ENCODE measurements at regions not wholly inside any gene's neighbourhood (a gene's known extent, or its start where the extent isn't known, plus 50 kb on each side); places are given as distances from the start of the nearest gene placed in this dataset.

GRCh38 chr20:61118429-61119224 is 133.4 kb upstream of the CDH4 start:
- Histone ChIP-seq H3K9me3 (ENCODE audit: control insufficient read depth in 4 of 4, insufficient read depth in 3 of 4, low read length in 3 of 4) (peaks cover 0 to 2% (median 0%) of the 10 kb centered on the region in 4 donors), H3K27ac (ENCODE audit: low read depth in 1 of 2, low read length in 1 of 2) (no peak overlapping the region), H3K4me3 (no peak overlapping the region), H3K4me1 (ENCODE audit: control insufficient read depth in 5 of 5, insufficient read depth in 5 of 5, low read length in 5 of 5) (peaks cover 0 to 11% (median 0%) of the 10 kb centered on the region in 5 donors), H3K36me3 (ENCODE audit: control insufficient read depth in 4 of 4, insufficient read depth in 4 of 4, low read length in 4 of 4) (no peaks in the 10 kb centered on the region), H3K9ac (ENCODE audit: insufficient read depth in 1 of 2, low read length in 2 of 2) (no peak overlapping the region), H3K27me3 (ENCODE audit: control insufficient read depth in 3 of 3, insufficient read depth in 3 of 3, low read length in 2 of 3) (no peaks in the 10 kb centered on the region)
- TF ChIP-seq CTCF (IDR thresholded peaks at IDR 0.05; ENCODE audit: control extremely low read depth, extremely low read depth) = no peak
- 82 to 87% methylated on average over 14 of the region's 14 CpGs for WGBS, 2 donors
- no peak for DNase-seq
- no peak for ATAC-seq (ENCODE audit: insufficient read depth, low FRiP score)

GRCh38 chr20:61119273-61119672 is 132.8 kb upstream of the CDH4 start:
- no peaks in the 10 kb centered on the region for H3K36me3 ChIP-seq (ENCODE audit: control insufficient read depth in 4 of 4, insufficient read depth in 4 of 4, low read length in 4 of 4)
- peaks cover 0 to 2% (median 0%) of the 10 kb centered on the region in 4 donors for H3K9me3 ChIP-seq (ENCODE audit: control insufficient read depth in 4 of 4, insufficient read depth in 3 of 4, low read length in 3 of 4)
- H3K4me1 ChIP-seq (ENCODE audit: control insufficient read depth in 5 of 5, insufficient read depth in 5 of 5, low read length in 5 of 5) = peaks cover 0 to 16% (median 0%) of the 10 kb centered on the region in 5 donors
- DNase-seq = no peak
- no peak overlapping the region for H3K9ac ChIP-seq (ENCODE audit: insufficient read depth in 1 of 2, low read length in 2 of 2)
- no peaks in the 10 kb centered on the region for H3K27me3 ChIP-seq (ENCODE audit: control insufficient read depth in 3 of 3, insufficient read depth in 3 of 3, low read length in 2 of 3)
- H3K4me3 ChIP-seq = no peak overlapping the region
- no peak for TF ChIP-seq CTCF (IDR thresholded peaks at IDR 0.05; ENCODE audit: control extremely low read depth, extremely low read depth)
- no peak overlapping the region for H3K27ac ChIP-seq (ENCODE audit: low read depth in 1 of 2, low read length in 1 of 2)
- no peak for ATAC-seq (ENCODE audit: insufficient read depth, low FRiP score)
- WGBS, 2 donors = 76 to 83% methylated on average over 10 of the region's 10 CpGs

GRCh38 chr20:61119794-61120410 is 132.2 kb upstream of the CDH4 start:
- TF ChIP-seq CTCF (IDR thresholded peaks at IDR 0.05; ENCODE audit: control extremely low read depth, extremely low read depth) = no peak
- no peaks in the 10 kb centered on the region for H3K36me3 ChIP-seq (ENCODE audit: control insufficient read depth in 4 of 4, insufficient read depth in 4 of 4, low read length in 4 of 4)
- peaks cover 0 to 2% (median 0%) of the 10 kb centered on the region in 4 donors for H3K9me3 ChIP-seq (ENCODE audit: control insufficient read depth in 4 of 4, insufficient read depth in 3 of 4, low read length in 3 of 4)
- no peak overlapping the region for H3K9ac ChIP-seq (ENCODE audit: insufficient read depth in 1 of 2, low read length in 2 of 2)
- no peaks in the 10 kb centered on the region for H3K27me3 ChIP-seq (ENCODE audit: control insufficient read depth in 3 of 3, insufficient read depth in 3 of 3, low read length in 2 of 3)
- H3K27ac ChIP-seq (ENCODE audit: low read depth in 1 of 2, low read length in 1 of 2) = no peak overlapping the region
- 51 to 57% methylated on average over 12 of the region's 12 CpGs for WGBS, 2 donors
- DNase-seq = no peak
- no peak overlapping the region for H3K4me3 ChIP-seq
- H3K4me1 ChIP-seq (ENCODE audit: control insufficient read depth in 5 of 5, insufficient read depth in 5 of 5, low read length in 5 of 5) = peaks cover 0 to 16% (median 0%) of the 10 kb centered on the region in 5 donors
- no peak for ATAC-seq (ENCODE audit: insufficient read depth, low FRiP score)

All from lung (tissue), 11 donors.